Upper lobe of left lung (tissue), 6 donors: ENCODE measurements at regions not wholly inside any gene's neighbourhood (a gene's known extent, or its start where the extent isn't known, plus 50 kb on each side); places are given as distances from the start of the nearest gene placed in this dataset.
"Not testable (repeated sequence)": the region's sequence is repeated elsewhere in the genome, so short reads cannot be mapped to it uniquely, and the experiment has no call there.

Source experiments
- ATAC-seq, 2 donors: fragments of 200-7000 bp; cut with Tn5 transposase; one replicate each; pipeline ENCODE4 v1.9.1; 2022; ENCODE audit warnings: mild to moderate bottlenecking in 2 of 2, moderate library complexity in 2 of 2; ENCODE audit not compliant: low FRiP score in 2 of 2
- DNase-seq, 2 donors: peaks; one replicate each; pipeline ENCODE4 v3.0.0-alpha.2; 2019 to 2020
- H3K27ac ChIP-seq, 4 donors: fragments of 200-600 bp; sonication (generic); one replicate each; pipeline ENCODE4 v1.5.1; 2016 to 2019
- H3K27me3 ChIP-seq, 4 donors: fragments of 200-600 bp; sonication (generic); one replicate each; pipeline ENCODE4 v1.5.1; 2017 to 2019
- H3K36me3 ChIP-seq, 4 donors: fragments of 200-600 bp; sonication (generic); one replicate each; pipeline ENCODE4 v1.5.1; 2016 to 2019
- H3K4me1 ChIP-seq, 4 donors: fragments of 200-600 bp; sonication (generic); one replicate each; pipeline ENCODE4 v1.5.1; 2018 to 2019
- H3K4me3 ChIP-seq, 4 donors: fragments of 200-600 bp; sonication (generic); one replicate each; pipeline ENCODE4 v1.5.1; 2017 to 2019; ENCODE audit warnings: mild to moderate bottlenecking in 2 of 4, moderate library complexity in 1 of 4
- H3K9me3 ChIP-seq, 4 donors: fragments of 200-600 bp; sonication (generic); one replicate each; pipeline ENCODE4 v1.5.1; 2018 to 2019
- EP300 ChIP-seq, 4 donors: sonication (generic); formaldehyde crosslinking; IDR thresholded peaks; one replicate each; pipeline ENCODE4 v1.5.1; 2017; ENCODE audit warnings: antibody characterized with exemption in 4 of 4, control low read depth in 2 of 4
- POLR2A ChIP-seq, 4 donors: fragments of 450-650 bp; IDR thresholded peaks; one replicate each; pipeline ENCODE4 v1.5.1; 2016 to 2017; ENCODE audit warnings: antibody characterized with exemption in 4 of 4, mild to moderate bottlenecking in 2 of 4
- POLR2AphosphoS5 ChIP-seq, 2 donors: sonication (generic); formaldehyde crosslinking; IDR thresholded peaks; one replicate each; pipeline ENCODE4 v1.5.1; 2017; ENCODE audit warnings: antibody characterized with exemption in 2 of 2
- WGBS, 2 donors: methylation state at CpG; one replicate each; pipeline ENCODE4 v1.1.5; 2017 to 2018; 5-methylcytosine and 5-hydroxymethylcytosine counted together
- TF ChIP-seq, protein P1 (sequence below), 6 experiments: fragments of 450-650 bp in 4 of 6; fragments of 200-600 bp in 2 of 6; sonication (generic) in 2 of 6; IDR thresholded peaks; one replicate each; pipeline ENCODE4 v1.5.1; 2016 to 2019; ENCODE audit warnings: antibody characterized with exemption in 6 of 6
- donor health status: DM: no; HTN: no; CAD: no; lungs with moderate emphysema.
- donor health status: DM: no; HTN: yes; CAD: no; lungs with severe emphysema.

DNA sequence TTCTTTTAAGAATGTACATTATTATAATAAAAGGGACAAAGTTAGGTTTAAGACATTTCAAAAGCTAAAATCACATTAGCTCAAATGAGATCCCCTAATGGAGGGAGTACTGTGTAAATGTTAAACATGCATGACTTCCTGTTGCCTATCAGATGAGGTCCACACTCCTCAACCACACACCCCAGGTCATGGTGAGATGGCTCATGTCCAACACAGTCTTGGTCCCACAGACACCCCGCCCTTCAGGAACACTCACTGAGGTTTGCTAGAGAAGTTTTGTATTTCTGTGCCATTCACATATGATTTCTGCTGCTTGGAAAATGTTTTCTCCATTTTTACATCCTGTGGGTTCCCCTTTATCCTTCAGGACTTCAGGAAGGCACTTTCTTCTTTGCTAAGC lies 491.0 kb downstream of the SOX11 start:
- no peaks in the 10 kb centered on the region for H3K9me3 ChIP-seq
- no peaks in the 10 kb centered on the region for H3K4me1 ChIP-seq
- ATAC-seq, result no peak
- H3K27me3 ChIP-seq, result no peaks in the 10 kb centered on the region
- no peak overlapping the region for H3K4me3 ChIP-seq
- DNase-seq, result no peak
- 78 to 79% methylated on average over 1 of the region's 1 CpG for WGBS, 2 donors
- no peak overlapping the region for H3K27ac ChIP-seq
- no peak for TF ChIP-seq EP300 (IDR thresholded peaks at IDR 0.05)
- no peaks in the 10 kb centered on the region for H3K36me3 ChIP-seq

DNA sequence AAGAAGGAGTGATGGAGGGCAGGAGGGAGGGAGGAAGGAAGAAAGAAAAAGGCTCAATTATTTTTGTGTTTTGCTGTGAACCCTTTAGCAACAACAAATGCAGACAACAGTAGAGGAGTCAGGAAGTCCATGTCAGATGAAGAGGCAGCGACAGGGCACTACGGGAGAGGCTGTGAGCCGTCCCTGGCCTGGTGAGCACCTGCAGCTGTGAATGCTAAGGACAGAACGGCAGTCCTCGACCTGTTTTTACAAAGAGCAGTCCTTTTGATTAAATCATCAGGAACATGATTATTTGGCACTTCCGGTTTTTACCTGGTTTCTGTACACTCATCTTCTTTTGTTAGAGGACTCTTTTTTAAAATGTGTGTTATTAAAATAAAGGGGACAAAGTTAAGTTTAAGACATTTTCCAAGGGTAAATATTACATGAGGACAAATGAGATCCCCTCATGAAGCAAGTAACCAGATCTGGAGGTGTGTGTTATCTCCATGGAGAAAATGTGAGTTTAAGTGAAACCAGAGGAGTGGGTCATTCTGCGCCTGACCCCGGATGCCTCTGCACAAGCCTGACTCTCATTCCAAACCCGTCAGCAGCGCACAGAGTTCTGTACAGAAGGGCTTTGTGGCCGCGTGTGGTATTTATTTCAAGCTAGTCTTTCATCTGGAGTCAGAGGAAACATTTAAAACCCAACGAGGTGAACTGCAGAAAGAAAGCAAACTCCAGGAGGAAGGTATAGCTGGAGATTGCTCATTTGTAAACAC lies 492.5 kb downstream of the SOX11 start:
- Histone ChIP-seq H3K4me1 (no peaks in the 10 kb centered on the region), H3K36me3 (no peaks in the 10 kb centered on the region), H3K9me3 (no peaks in the 10 kb centered on the region), H3K4me3 (no peak overlapping the region), H3K27ac (no peak overlapping the region), H3K27me3 (no peaks in the 10 kb centered on the region)
- WGBS, 2 donors, result 63 to 71% methylated on average over 13 of the region's 13 CpGs
- no peak for DNase-seq
- no peak for ATAC-seq
- TF ChIP-seq POLR2A (IDR thresholded peaks at IDR 0.05) (no peak), POLR2AphosphoS5 (IDR thresholded peaks at IDR 0.05) (no peak), EP300 (IDR thresholded peaks at IDR 0.05) (no peak)
- TF ChIP-seq, protein P1, sequence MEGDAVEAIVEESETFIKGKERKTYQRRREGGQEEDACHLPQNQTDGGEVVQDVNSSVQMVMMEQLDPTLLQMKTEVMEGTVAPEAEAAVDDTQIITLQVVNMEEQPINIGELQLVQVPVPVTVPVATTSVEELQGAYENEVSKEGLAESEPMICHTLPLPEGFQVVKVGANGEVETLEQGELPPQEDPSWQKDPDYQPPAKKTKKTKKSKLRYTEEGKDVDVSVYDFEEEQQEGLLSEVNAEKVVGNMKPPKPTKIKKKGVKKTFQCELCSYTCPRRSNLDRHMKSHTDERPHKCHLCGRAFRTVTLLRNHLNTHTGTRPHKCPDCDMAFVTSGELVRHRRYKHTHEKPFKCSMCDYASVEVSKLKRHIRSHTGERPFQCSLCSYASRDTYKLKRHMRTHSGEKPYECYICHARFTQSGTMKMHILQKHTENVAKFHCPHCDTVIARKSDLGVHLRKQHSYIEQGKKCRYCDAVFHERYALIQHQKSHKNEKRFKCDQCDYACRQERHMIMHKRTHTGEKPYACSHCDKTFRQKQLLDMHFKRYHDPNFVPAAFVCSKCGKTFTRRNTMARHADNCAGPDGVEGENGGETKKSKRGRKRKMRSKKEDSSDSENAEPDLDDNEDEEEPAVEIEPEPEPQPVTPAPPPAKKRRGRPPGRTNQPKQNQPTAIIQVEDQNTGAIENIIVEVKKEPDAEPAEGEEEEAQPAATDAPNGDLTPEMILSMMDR (IDR thresholded peaks at IDR 0.05), result no peak

DNA sequence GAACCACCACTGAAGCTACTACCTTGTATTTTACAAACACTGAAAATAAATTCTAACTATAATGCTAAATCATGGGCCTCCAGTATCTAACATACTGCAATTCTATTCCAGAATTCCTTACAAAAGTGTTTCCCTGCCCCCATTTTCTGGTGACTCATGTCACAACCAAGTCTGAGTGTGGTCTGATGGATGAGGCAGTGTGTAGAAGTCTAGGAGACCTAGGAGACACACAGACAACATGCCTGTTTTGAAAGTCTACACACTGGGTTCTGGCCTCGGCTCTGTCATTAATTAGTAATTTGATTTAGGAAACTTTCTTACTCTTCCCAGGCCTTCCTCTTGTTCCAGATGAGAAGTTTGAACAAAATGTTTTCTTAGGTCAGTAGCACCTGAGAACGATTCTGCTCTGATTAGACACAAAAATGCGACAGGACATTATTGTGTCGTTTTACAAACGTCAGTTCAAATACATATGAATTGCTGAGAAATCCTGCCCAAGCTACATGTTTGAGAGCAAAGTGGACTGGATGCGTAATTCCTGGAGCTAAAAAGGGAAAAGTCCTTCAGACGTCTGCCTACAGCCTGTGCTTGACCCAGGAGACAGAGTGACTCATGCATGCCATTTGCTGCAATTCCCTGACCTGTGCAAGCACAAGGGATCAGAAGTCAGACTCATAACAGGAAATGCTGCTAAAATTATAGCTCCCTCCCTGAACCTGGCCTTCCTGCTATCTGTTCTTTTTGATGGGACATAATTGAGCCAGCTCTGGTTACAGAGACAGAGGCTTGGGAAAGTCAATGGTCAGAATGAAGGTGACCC lies 494.4 kb downstream of the SOX11 start:
- Histone ChIP-seq H3K27me3 (no peaks in the 10 kb centered on the region), H3K36me3 (no peaks in the 10 kb centered on the region), H3K9me3 (no peaks in the 10 kb centered on the region), H3K4me3 (no peak overlapping the region), H3K4me1 (no peaks in the 10 kb centered on the region), H3K27ac (no peak overlapping the region)
- WGBS, 2 donors, result 46 to 58% methylated on average over 7 of the region's 7 CpGs
- TF ChIP-seq EP300 (IDR thresholded peaks at IDR 0.05), result peak in 1 of 4 donors; percentile 67
- TF ChIP-seq, protein P1 (IDR thresholded peaks at IDR 0.05), result no peak
- TF ChIP-seq POLR2A (IDR thresholded peaks at IDR 0.05), result no peak
- TF ChIP-seq POLR2AphosphoS5 (IDR thresholded peaks at IDR 0.05), result peak; percentile 17 to 32
- DNase-seq, result peak in 1 of 2 donors; percentile 74
- peak; percentile 44 to 81 for ATAC-seq

DNA sequence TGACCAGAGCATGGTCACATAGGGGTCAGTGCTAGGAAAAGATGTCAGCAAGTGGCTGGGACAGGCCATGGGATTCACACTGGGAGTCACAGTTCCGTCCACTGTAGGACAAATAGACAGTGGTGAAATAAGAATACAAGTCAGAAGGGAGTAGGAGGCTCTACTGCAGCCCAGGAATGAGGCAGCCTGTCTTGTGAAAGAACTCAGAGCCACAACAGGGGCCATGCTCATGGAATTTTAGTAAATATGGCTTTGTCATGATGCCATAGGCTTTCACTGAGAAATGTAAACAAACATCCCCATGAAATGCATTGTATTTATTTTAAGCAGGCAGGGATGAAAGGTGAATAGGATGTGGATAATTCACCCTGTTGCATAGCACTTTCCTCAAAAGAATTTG lies 504.3 kb downstream of the SOX11 start:
- H3K27ac ChIP-seq, result no peak overlapping the region
- 72 to 90% methylated on average over 1 of the region's 1 CpG for WGBS, 2 donors
- ATAC-seq, result no peak
- H3K27me3 ChIP-seq, result no peaks in the 10 kb centered on the region
- TF ChIP-seq POLR2AphosphoS5 (IDR thresholded peaks at IDR 0.05) (no peak), POLR2A (IDR thresholded peaks at IDR 0.05) (no peak), EP300 (IDR thresholded peaks at IDR 0.05) (no peak)
- TF ChIP-seq, protein P1 (IDR thresholded peaks at IDR 0.05), result no peak
- DNase-seq, result no peak
- H3K36me3 ChIP-seq, result no peaks in the 10 kb centered on the region
- H3K9me3 ChIP-seq, result peaks cover 0 to 7% (median 2%) of the 10 kb centered on the region in 4 donors
- H3K4me3 ChIP-seq, result no peak overlapping the region
- no peaks in the 10 kb centered on the region for H3K4me1 ChIP-seq

DNA sequence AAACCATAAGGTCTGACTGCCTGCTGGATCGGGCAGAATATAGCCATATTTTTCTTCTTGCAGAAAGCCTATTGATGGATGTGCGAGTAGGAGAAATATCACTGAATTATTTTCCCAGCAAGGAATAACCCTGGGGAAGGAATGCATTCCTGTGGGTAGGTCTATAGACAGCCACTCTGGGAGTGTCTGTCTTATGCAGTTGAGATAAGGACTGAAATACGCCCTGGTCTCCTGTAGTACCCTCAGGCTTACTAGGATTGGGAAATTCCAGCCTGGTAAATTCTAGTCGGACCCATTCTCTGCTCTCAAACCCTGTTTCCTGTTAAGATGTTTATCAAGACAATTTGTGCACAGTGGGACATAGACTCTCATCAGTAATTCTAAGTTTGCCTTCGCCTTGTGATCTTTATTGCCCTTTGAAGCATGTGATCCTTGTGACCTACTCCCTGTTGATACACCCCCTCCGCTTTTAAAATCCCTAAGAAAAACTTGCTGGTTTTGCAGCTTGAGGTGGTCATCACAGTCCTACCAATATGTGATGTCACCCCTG lies 506.3 kb downstream of the SOX11 start:
- H3K36me3 ChIP-seq, H3K27me3 ChIP-seq, H3K4me1 ChIP-seq, ATAC-seq, H3K27ac ChIP-seq, DNase-seq, H3K4me3 ChIP-seq, H3K9me3 ChIP-seq: not testable (repeated sequence)
- 84 to 88% methylated on average over 6 of the region's 6 CpGs for WGBS, 2 donors
